ENCODE measurements at regions not wholly inside any gene's neighbourhood (a gene's known extent, or its start where the extent isn't known, plus 50 kb on each side); places are given as distances from the start of the nearest gene placed in this dataset.
"Not testable (repeated sequence)": the region's sequence is repeated elsewhere in the genome, so short reads cannot be mapped to it uniquely, and the experiment has no call there.

DNA sequence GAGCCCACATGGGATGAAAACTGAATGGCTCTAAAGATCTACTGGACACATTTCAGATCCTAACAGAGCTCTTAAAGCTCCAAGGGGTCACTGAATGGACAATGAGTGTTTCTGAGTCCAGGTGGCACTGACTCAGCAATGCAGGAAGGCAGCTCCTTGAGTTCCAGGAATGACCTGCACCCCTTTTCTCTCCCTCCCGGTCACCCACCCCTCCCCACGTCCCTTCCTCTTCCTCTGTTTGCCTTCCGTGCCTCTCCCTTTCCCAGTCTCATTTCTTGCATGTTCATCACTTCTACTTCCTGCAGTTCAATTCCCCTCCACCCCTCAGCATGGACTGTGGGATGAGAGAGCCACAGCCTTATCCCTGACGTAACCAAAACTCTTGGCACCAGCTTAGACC is 63.3 kb upstream of the SULF2 start:
- not testable (repeated sequence) for DNase-seq (ENCODE audit: low spot score)

DNA sequence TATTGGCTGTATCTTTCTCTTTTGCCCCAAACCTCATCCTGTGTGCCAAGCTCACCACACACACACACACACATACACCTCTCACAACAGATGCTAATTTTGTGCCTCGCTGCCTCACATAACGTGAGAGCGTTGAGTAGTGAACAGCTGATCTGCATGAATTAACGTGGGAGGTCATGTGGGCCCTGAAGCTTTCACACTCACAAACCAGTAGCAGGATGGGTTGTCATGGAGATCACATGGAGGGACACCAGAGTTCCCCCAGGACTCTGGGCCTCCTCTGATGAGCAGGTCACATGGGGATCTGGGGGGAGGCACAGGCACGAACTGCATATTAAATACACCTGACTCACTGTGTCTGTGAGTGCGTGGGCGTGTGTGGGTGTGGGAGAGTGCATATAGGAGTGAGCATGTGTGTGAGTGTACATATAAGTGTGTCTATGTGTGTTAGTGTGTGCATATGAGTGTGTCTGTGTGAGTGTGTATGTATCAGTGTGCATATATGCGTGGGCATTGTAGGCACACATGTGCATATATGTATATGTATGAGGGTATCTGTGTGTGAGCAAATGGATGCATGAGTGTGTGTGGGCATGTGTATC is 62.7 kb upstream of the SULF2 start:
- DNase-seq (ENCODE audit: low spot score) = no peak

- DNase-seq (ENCODE audit: low spot score) = not testable (repeated sequence)
These were observed 61.9 kb upstream of the SULF2 start for GRCh38 chr20:47847220-47847619.

GRCh38 chr20:47846651-47847050 is 61.4 kb upstream of the SULF2 start:
- DNase-seq (ENCODE audit: low spot score) = not testable (repeated sequence)

GRCh38 chr20:47845382-47845977 is 60.2 kb upstream of the SULF2 start:
- DNase-seq (ENCODE audit: low spot score) = not testable (repeated sequence)

GRCh38 chr20:47844568-47844906 is 59.3 kb upstream of the SULF2 start:
- not testable (repeated sequence) for DNase-seq (ENCODE audit: low spot score)

- no peak for DNase-seq (ENCODE audit: low spot score)
These were observed 58.7 kb upstream of the SULF2 start for GRCh38 chr20:47843886-47844567.

- not testable (repeated sequence) for DNase-seq (ENCODE audit: low spot score)
These were observed 57.7 kb upstream of the SULF2 start for GRCh38 chr20:47842950-47843349.

- not testable (repeated sequence) for DNase-seq (ENCODE audit: low spot score)
These were observed 56.7 kb upstream of the SULF2 start for GRCh38 chr20:47842004-47842403.

DNA sequence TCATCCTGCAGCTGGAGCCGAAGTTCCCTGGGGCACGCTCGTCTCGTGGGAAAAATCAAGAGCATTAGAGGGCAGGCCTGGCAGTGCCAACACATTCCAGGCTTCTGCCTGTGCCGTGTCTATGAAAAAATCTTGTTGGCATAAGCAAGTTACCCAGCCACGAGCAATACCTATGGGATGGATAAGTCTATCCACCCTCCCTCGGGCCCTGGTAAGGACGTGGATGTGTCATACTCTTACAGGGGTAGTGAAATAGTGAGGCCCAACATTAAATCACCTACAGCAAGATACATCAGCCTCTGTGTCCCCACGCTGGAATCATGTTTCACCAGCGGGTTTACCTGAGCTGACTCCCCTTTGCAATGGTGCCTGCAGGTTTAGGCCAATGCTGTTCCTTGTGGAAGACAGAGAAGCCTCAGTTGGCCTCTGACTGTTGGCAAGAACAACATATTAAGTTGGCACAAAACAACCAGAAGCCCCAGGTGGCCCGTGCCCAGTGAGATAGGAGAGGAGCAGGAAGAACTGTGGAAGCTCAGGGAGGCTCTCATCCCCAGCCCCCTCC is 51.1 kb upstream of the SULF2 start:
- not testable (repeated sequence) for DNase-seq (ENCODE audit: low spot score)
